Panc1 (cell line): ENCODE measurements at regions not wholly inside any gene's neighbourhood (a gene's known extent, or its start where the extent isn't known, plus 50 kb on each side); places are given as distances from the start of the nearest gene placed in this dataset.

ENCODE experiments used
- ATAC-seq: fragments of 200-7000 bp; cut with Tn5 transposase; 2 replicates; pipeline ENCODE4 v1.9.1; 2020; ENCODE audit warnings: mild to moderate bottlenecking, moderate library complexity
- BruUV-seq: library from RNA; stranded (reverse); fragments of 400-500 nt; replicated peaks from 2 replicates; lab custom pipeline; 2021; lab: Mats Ljungman, UMichigan
- CTCF ChIA-PET: fragments of 300-600 bp; sonication (Branson Sonifier 250); formaldehyde crosslinking; loops from one replicate; lab custom pipeline; 2022; ENCODE audit warnings: antibody characterized with exemption; lab: Charles Lee
- POLR2A ChIA-PET: fragments of 300-600 bp; sonication (Branson Sonifier 250); formaldehyde crosslinking; loops from one replicate; lab custom pipeline; 2022; ENCODE audit warnings: antibody characterized with exemption; lab: Charles Lee
- DNase-seq: peaks from one replicate; pipeline ENCODE4 v3.0.0-alpha.2; 2010; ENCODE audit warnings: low read depth, low spot score
- H3K27ac ChIP-seq: 2 replicates; pipeline ENCODE4 v1.5.1; 2011; ENCODE audit warnings: mild to moderate bottlenecking, low read length, inconsistent platforms
- H3K27me3 ChIP-seq: fragments of 200-500 bp; sonication (Bioruptor generic); 2 replicates; pipeline ENCODE4 v1.6.0; 2014; ENCODE audit warnings: low read length, inconsistent platforms; ENCODE audit not compliant: control insufficient read depth, insufficient read depth
- H3K36me3 ChIP-seq: fragments of 200-500 bp; sonication (Bioruptor generic); 2 replicates; pipeline ENCODE4 v1.5.1; 2014; ENCODE audit warnings: inconsistent platforms, mild to moderate bottlenecking, low read length, moderate library complexity; ENCODE audit not compliant: control insufficient read depth, insufficient read depth
- H3K4me1 ChIP-seq: 2 replicates; pipeline ENCODE4 v1.5.1; 2011; ENCODE audit warnings: inconsistent platforms, mild to moderate bottlenecking, low read length, moderate library complexity; ENCODE audit not compliant: control insufficient read depth, insufficient read depth
- H3K4me3 ChIP-seq, 2 experiments: 2 replicates each; pipeline ENCODE4 v1.5.1; 2011 to 2012; ENCODE audit warnings: low read depth in 2 of 2, low read length in 2 of 2, mild to moderate bottlenecking in 2 of 2, inconsistent platforms in 1 of 2, moderate library complexity in 1 of 2
- H3K9me3 ChIP-seq: fragments of 200-500 bp; sonication (Bioruptor generic); 2 replicates; pipeline ENCODE4 v1.5.1; 2014; ENCODE audit warnings: low read depth, mild to moderate bottlenecking, inconsistent platforms, low read length, moderate library complexity; ENCODE audit not compliant: control insufficient read depth, insufficient read depth
- CTCF ChIP-seq: fragments of 450-650 bp; IDR thresholded peaks from 2 replicates; pipeline ENCODE4 v1.5.1; 2017; ENCODE audit warnings: mild to moderate bottlenecking
- POLR2AphosphoS5 ChIP-seq: IDR thresholded peaks from 2 replicates; pipeline ENCODE4 v1.6.1; 2012; ENCODE audit warnings: mild to moderate bottlenecking, low read depth, low read length, moderate library complexity
- REST ChIP-seq, 2 experiments: IDR thresholded peaks; 2 replicates each; pipeline ENCODE4 v1.6.1; 2011 to 2012; ENCODE audit warnings: low read depth in 2 of 2, control low read depth in 1 of 2, low read length in 1 of 2, mild to moderate bottlenecking in 1 of 2, moderate library complexity in 1 of 2; ENCODE audit not compliant: insufficient read depth in 1 of 2
- SIN3A ChIP-seq: IDR thresholded peaks from 2 replicates; pipeline ENCODE4 v1.6.1; 2012; ENCODE audit warnings: low read depth, mild to moderate bottlenecking, low read length, moderate library complexity, borderline replicate concordance; ENCODE audit not compliant: insufficient read depth
- TCF7L2 ChIP-seq: IDR thresholded peaks from 2 replicates; pipeline ENCODE4 v1.6.1; 2011; ENCODE audit warnings: mild to moderate bottlenecking, low read depth, low read length, inconsistent platforms
- in situ Hi-C: cut with HindIII; loops from 2 replicates; pipeline ENCODE4 v1.10.0; 2016; ENCODE audit warnings: low sequenced_read_pairs, low pct_unique_long_range_greater_than_20kb
- intact Hi-C: fragments of 100-400 bp; cut with micrococcal nuclease; formaldehyde crosslinking; loops from one replicate; pipeline ENCODE4 v1.10.0; 2022; ENCODE audit not compliant: unreplicated experiment

GRCh38 chr6:134447423-134447822, 129.5 kb upstream of the SGK1 start:
- CTCF ChIA-PET, result no interaction called here
- Histone ChIP-seq H3K36me3 (no peaks in the 10 kb centered on the region), H3K9me3 (no peaks in the 10 kb centered on the region), H3K4me1 (no peaks in the 10 kb centered on the region), H3K27ac (no peak overlapping the region), H3K27me3 (no peaks in the 10 kb centered on the region), H3K4me3 (no peak overlapping the region)
- in situ Hi-C loops, result no loop called here
- TF ChIP-seq REST (IDR thresholded peaks at IDR 0.05; ENCODE audit: insufficient read depth in 1 of 2, low read depth in 2 of 2, low read length in 1 of 2), result no peak
- TF ChIP-seq SIN3A, result no peak
- TF ChIP-seq POLR2AphosphoS5, result no peak
- TF ChIP-seq TCF7L2, result no peak
- TF ChIP-seq CTCF, result no peak
- intact Hi-C loops, result no loop called here
- no TSS peak for BruUV-seq
- no peak for ATAC-seq
- POLR2A ChIA-PET, result no interaction called here
- no peak for DNase-seq

DNA sequence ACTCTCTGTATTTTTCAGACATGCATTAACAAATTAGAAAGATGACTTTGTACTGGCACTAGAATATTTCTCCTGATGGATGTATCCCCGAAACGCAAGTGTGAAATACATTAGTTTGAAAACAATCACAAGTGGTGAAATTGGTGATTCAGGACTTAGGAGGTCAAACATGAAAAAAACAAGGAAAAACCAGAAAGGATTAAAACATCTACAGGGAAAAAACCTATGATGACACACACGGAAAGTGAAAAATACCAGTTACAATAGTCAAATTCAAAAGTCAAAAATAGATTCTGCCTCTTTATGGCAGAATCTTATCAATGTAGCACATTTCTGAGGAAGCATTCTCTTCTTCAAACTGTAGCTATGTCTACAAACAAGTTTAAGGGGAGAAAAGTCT, 129.0 kb upstream of the SGK1 start:
- H3K4me3 ChIP-seq, result no peak overlapping the region
- ATAC-seq, result no peak
- no peaks in the 10 kb centered on the region for H3K4me1 ChIP-seq
- no peak overlapping the region for H3K27ac ChIP-seq
- no peaks in the 10 kb centered on the region for H3K9me3 ChIP-seq
- intact Hi-C loops (no loop called here), in situ Hi-C loops (no loop called here)
- CTCF ChIA-PET, result no interaction called here
- no peak for DNase-seq
- BruUV-seq, result no TSS peak
- POLR2A ChIA-PET, result no interaction called here
- TF ChIP-seq CTCF (no peak), TCF7L2 (no peak), POLR2AphosphoS5 (no peak), REST (IDR thresholded peaks at IDR 0.05; ENCODE audit: insufficient read depth in 1 of 2, low read depth in 2 of 2, low read length in 1 of 2) (no peak), SIN3A (no peak)
- H3K36me3 ChIP-seq, result no peaks in the 10 kb centered on the region
- H3K27me3 ChIP-seq, result no peaks in the 10 kb centered on the region
